Panc1 (cell line): ENCODE measurements at regions not wholly inside any gene's neighbourhood (a gene's known extent, or its start where the extent isn't known, plus 50 kb on each side); places are given as distances from the start of the nearest gene placed in this dataset.

Experiments used
- ATAC-seq: fragments of 200-7000 bp; cut with Tn5 transposase; 2 replicates; pipeline ENCODE4 v1.9.1; 2020; ENCODE audit warnings: mild to moderate bottlenecking, moderate library complexity
- BruUV-seq: library from RNA; stranded (reverse); fragments of 400-500 nt; replicated peaks from 2 replicates; lab custom pipeline; 2021; lab: Mats Ljungman, UMichigan
- CTCF ChIA-PET: fragments of 300-600 bp; sonication (Branson Sonifier 250); formaldehyde crosslinking; loops from one replicate; lab custom pipeline; 2022; ENCODE audit warnings: antibody characterized with exemption; lab: Charles Lee
- POLR2A ChIA-PET: fragments of 300-600 bp; sonication (Branson Sonifier 250); formaldehyde crosslinking; loops from one replicate; lab custom pipeline; 2022; ENCODE audit warnings: antibody characterized with exemption; lab: Charles Lee
- DNase-seq: peaks from one replicate; pipeline ENCODE4 v3.0.0-alpha.2; 2010; ENCODE audit warnings: low read depth, low spot score
- H3K27ac ChIP-seq: 2 replicates; pipeline ENCODE4 v1.5.1; 2011; ENCODE audit warnings: mild to moderate bottlenecking, low read length, inconsistent platforms
- H3K27me3 ChIP-seq: fragments of 200-500 bp; sonication (Bioruptor generic); 2 replicates; pipeline ENCODE4 v1.6.0; 2014; ENCODE audit warnings: low read length, inconsistent platforms; ENCODE audit not compliant: control insufficient read depth, insufficient read depth
- H3K36me3 ChIP-seq: fragments of 200-500 bp; sonication (Bioruptor generic); 2 replicates; pipeline ENCODE4 v1.5.1; 2014; ENCODE audit warnings: inconsistent platforms, mild to moderate bottlenecking, low read length, moderate library complexity; ENCODE audit not compliant: control insufficient read depth, insufficient read depth
- H3K4me1 ChIP-seq: 2 replicates; pipeline ENCODE4 v1.5.1; 2011; ENCODE audit warnings: inconsistent platforms, mild to moderate bottlenecking, low read length, moderate library complexity; ENCODE audit not compliant: control insufficient read depth, insufficient read depth
- H3K4me3 ChIP-seq, 2 experiments: 2 replicates each; pipeline ENCODE4 v1.5.1; 2011 to 2012; ENCODE audit warnings: low read depth in 2 of 2, low read length in 2 of 2, mild to moderate bottlenecking in 2 of 2, inconsistent platforms in 1 of 2, moderate library complexity in 1 of 2
- H3K9me3 ChIP-seq: fragments of 200-500 bp; sonication (Bioruptor generic); 2 replicates; pipeline ENCODE4 v1.5.1; 2014; ENCODE audit warnings: low read depth, mild to moderate bottlenecking, inconsistent platforms, low read length, moderate library complexity; ENCODE audit not compliant: control insufficient read depth, insufficient read depth
- POLR2AphosphoS5 ChIP-seq: IDR thresholded peaks from 2 replicates; pipeline ENCODE4 v1.6.1; 2012; ENCODE audit warnings: mild to moderate bottlenecking, low read depth, low read length, moderate library complexity
- SIN3A ChIP-seq: IDR thresholded peaks from 2 replicates; pipeline ENCODE4 v1.6.1; 2012; ENCODE audit warnings: low read depth, mild to moderate bottlenecking, low read length, moderate library complexity, borderline replicate concordance; ENCODE audit not compliant: insufficient read depth
- TCF7L2 ChIP-seq: IDR thresholded peaks from 2 replicates; pipeline ENCODE4 v1.6.1; 2011; ENCODE audit warnings: mild to moderate bottlenecking, low read depth, low read length, inconsistent platforms
- in situ Hi-C: cut with HindIII; loops from 2 replicates; pipeline ENCODE4 v1.10.0; 2016; ENCODE audit warnings: low sequenced_read_pairs, low pct_unique_long_range_greater_than_20kb
- intact Hi-C: fragments of 100-400 bp; cut with micrococcal nuclease; formaldehyde crosslinking; loops from one replicate; pipeline ENCODE4 v1.10.0; 2022; ENCODE audit not compliant: unreplicated experiment
- TF ChIP-seq, protein P1 (sequence below): fragments of 450-650 bp; IDR thresholded peaks from 2 replicates; pipeline ENCODE4 v1.5.1; 2017; ENCODE audit warnings: mild to moderate bottlenecking
- TF ChIP-seq, protein P2 (sequence below), 2 experiments: IDR thresholded peaks; 2 replicates each; pipeline ENCODE4 v1.6.1; 2011 to 2012; ENCODE audit warnings: low read depth in 2 of 2, control low read depth in 1 of 2, low read length in 1 of 2, mild to moderate bottlenecking in 1 of 2, moderate library complexity in 1 of 2; ENCODE audit not compliant: insufficient read depth in 1 of 2

DNA sequence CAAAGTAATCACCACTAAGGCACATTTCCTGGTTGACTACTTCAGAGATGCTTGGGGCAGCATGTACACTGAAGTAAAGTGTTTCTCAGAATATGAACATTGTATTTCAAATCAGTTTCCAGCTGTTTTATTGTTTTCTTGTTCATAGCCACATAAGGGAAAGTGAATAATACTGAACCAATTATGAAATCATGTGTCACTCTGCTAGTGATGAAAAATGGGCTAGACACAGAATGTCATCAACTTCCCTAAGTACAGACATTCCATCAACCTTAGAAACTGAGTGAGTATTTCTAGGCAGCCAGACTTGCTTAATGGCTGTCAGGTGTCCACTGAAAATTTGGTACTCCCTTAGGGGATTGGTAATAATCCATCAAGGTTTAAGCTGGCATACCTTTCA lies 603.5 kb downstream of the ARL4A start:
- TF ChIP-seq, protein P1, sequence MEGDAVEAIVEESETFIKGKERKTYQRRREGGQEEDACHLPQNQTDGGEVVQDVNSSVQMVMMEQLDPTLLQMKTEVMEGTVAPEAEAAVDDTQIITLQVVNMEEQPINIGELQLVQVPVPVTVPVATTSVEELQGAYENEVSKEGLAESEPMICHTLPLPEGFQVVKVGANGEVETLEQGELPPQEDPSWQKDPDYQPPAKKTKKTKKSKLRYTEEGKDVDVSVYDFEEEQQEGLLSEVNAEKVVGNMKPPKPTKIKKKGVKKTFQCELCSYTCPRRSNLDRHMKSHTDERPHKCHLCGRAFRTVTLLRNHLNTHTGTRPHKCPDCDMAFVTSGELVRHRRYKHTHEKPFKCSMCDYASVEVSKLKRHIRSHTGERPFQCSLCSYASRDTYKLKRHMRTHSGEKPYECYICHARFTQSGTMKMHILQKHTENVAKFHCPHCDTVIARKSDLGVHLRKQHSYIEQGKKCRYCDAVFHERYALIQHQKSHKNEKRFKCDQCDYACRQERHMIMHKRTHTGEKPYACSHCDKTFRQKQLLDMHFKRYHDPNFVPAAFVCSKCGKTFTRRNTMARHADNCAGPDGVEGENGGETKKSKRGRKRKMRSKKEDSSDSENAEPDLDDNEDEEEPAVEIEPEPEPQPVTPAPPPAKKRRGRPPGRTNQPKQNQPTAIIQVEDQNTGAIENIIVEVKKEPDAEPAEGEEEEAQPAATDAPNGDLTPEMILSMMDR, result no peak
- no peak for TF ChIP-seq SIN3A
- no peak for TF ChIP-seq POLR2AphosphoS5
- Histone ChIP-seq H3K36me3 (no peaks in the 10 kb centered on the region), H3K4me1 (no peaks in the 10 kb centered on the region), H3K27ac (no peak overlapping the region), H3K4me3 (no peak overlapping the region), H3K9me3 (no peaks in the 10 kb centered on the region), H3K27me3 (no peaks in the 10 kb centered on the region)
- CTCF ChIA-PET, result interaction anchor here (0.6 kb wide), 1 partner anchor 1726 kb away, joined by 14 read pairs; no protein-coding TSS in a partner anchor
- intact Hi-C loops (no loop called here), in situ Hi-C loops (no loop called here)
- no peak for DNase-seq
- POLR2A ChIA-PET, result no interaction called here
- no TSS peak for BruUV-seq
- no peak for ATAC-seq

DNA sequence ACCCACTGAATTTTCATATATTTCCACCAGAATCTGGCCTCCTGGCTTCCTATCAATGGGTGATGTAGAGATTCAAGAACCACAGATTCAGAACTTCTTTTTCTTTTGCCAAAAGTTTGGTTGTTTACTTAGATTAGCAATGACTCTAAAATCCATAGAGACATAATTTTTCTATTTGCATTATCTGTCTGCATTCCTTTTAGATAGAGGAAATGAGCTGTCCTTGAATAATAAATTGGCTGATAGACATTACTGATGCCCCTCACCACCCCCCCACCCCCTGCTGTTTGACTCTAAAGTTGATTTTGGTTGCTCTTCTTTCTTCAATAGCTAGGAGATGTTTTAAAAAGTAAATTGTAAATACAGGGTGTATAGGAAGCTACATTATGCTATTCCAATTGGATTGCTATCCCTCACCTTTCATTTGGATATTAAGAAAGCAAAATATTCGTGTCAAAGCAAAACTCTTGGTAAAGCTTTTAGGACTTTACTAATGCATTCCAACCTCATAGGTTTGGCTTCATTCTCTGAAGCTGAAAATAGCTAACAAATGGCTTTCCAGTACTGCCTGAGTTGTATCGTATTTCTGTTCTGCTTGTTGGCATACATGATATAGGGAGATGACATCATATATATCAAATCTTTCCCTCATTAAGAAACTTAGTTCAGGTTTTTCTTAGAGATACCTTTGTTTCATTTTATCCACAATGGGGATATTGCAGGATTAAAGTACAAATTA lies 606.0 kb downstream of the ARL4A start:
- CTCF ChIA-PET, result no interaction called here
- Histone ChIP-seq H3K9me3 (no peaks in the 10 kb centered on the region), H3K4me1 (no peaks in the 10 kb centered on the region), H3K27me3 (no peaks in the 10 kb centered on the region), H3K4me3 (no peak overlapping the region), H3K36me3 (no peaks in the 10 kb centered on the region), H3K27ac (no peak overlapping the region)
- in situ Hi-C loops (no loop called here), intact Hi-C loops (no loop called here)
- ATAC-seq (no peak), DNase-seq (no peak)
- POLR2A ChIA-PET, result interaction anchor here (0.6 kb wide), 1 partner anchor 478 kb away, joined by 8 read pairs; no protein-coding TSS in a partner anchor
- no TSS peak for BruUV-seq
- TF ChIP-seq SIN3A, result no peak
- no peak for TF ChIP-seq POLR2AphosphoS5

DNA sequence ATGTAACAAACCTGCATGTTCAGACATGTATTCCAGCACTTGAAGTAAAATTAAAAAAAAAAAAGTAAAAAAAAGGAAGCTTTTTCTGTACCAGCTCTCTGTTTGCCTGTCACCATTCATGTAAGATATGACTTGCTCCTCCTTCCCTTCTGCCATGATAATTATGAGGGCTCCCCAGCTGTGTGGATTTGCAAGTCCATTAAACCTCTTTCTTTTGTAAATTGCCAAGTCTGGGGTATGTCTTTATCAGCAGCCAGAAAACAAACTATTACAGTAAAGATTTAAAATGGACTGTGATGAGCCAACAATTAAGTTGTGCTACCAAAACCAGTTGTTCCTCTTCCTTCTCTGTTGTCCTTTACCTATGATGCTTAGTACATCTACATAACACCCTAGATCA lies 619.6 kb downstream of the ARL4A start:
- Histone ChIP-seq H3K4me3 (no peak overlapping the region), H3K4me1 (no peaks in the 10 kb centered on the region), H3K9me3 (peaks cover 10% of the 10 kb centered on the region), H3K27me3 (no peaks in the 10 kb centered on the region), H3K36me3 (no peaks in the 10 kb centered on the region), H3K27ac (no peak overlapping the region)
- in situ Hi-C loops, result no loop called here
- DNase-seq (no peak), ATAC-seq (no peak)
- CTCF ChIA-PET, result no interaction called here
- no peak for TF ChIP-seq POLR2AphosphoS5
- TF ChIP-seq, protein P2, sequence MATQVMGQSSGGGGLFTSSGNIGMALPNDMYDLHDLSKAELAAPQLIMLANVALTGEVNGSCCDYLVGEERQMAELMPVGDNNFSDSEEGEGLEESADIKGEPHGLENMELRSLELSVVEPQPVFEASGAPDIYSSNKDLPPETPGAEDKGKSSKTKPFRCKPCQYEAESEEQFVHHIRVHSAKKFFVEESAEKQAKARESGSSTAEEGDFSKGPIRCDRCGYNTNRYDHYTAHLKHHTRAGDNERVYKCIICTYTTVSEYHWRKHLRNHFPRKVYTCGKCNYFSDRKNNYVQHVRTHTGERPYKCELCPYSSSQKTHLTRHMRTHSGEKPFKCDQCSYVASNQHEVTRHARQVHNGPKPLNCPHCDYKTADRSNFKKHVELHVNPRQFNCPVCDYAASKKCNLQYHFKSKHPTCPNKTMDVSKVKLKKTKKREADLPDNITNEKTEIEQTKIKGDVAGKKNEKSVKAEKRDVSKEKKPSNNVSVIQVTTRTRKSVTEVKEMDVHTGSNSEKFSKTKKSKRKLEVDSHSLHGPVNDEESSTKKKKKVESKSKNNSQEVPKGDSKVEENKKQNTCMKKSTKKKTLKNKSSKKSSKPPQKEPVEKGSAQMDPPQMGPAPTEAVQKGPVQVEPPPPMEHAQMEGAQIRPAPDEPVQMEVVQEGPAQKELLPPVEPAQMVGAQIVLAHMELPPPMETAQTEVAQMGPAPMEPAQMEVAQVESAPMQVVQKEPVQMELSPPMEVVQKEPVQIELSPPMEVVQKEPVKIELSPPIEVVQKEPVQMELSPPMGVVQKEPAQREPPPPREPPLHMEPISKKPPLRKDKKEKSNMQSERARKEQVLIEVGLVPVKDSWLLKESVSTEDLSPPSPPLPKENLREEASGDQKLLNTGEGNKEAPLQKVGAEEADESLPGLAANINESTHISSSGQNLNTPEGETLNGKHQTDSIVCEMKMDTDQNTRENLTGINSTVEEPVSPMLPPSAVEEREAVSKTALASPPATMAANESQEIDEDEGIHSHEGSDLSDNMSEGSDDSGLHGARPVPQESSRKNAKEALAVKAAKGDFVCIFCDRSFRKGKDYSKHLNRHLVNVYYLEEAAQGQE (IDR thresholded peaks at IDR 0.05; ENCODE audit: insufficient read depth in 1 of 2, low read depth in 2 of 2, low read length in 1 of 2), result no peak
- TF ChIP-seq, protein P1, result no peak
- TF ChIP-seq TCF7L2, result no peak
- TF ChIP-seq SIN3A, result no peak
- POLR2A ChIA-PET, result no interaction called here
- BruUV-seq, result no TSS peak
- intact Hi-C loops, result no loop called here
